WERI-Rb-1 (cell line): ENCODE measurements at regions not wholly inside any gene's neighbourhood (a gene's known extent, or its start where the extent isn't known, plus 50 kb on each side); places are given as distances from the start of the nearest gene placed in this dataset.

Experiments used
- DNase-seq: peaks from one replicate; pipeline ENCODE4 v3.0.0-alpha.2; 2020
- H3K27ac ChIP-seq: fragments of 250-450 bp; sonication (Bioruptor Pico); 2 replicates; pipeline ENCODE4 v1.5.1; 2020; ENCODE audit warnings: mild to moderate bottlenecking, moderate library complexity
- H3K27me3 ChIP-seq: fragments of 250-450 bp; sonication (Bioruptor Pico); 2 replicates; pipeline ENCODE4 v1.5.1; 2021; ENCODE audit warnings: mild to moderate bottlenecking, low read depth, moderate library complexity; ENCODE audit not compliant: insufficient read depth, severe bottlenecking
- H3K36me3 ChIP-seq: fragments of 250-450 bp; sonication (Bioruptor Pico); 2 replicates; pipeline ENCODE4 v1.5.1; 2020; ENCODE audit warnings: mild to moderate bottlenecking, moderate library complexity
- H3K4me3 ChIP-seq: 2 replicates; pipeline ENCODE4 v1.5.1; 2011; ENCODE audit warnings: low read depth, mild to moderate bottlenecking, control low read depth, low read length
- H3K9me3 ChIP-seq: fragments of 250-450 bp; sonication (Bioruptor Pico); 2 replicates; pipeline ENCODE4 v1.5.1; 2021; ENCODE audit warnings: mild to moderate bottlenecking, moderate library complexity; ENCODE audit not compliant: severe bottlenecking
- CTCF ChIP-seq: IDR thresholded peaks from 2 replicates; pipeline ENCODE4 v1.5.1; 2011; ENCODE audit warnings: low read depth, mild to moderate bottlenecking, control low read depth, inconsistent platforms, low read length

- no peak for TF ChIP-seq CTCF
- Histone ChIP-seq H3K36me3 (no peaks in the 10 kb centered on the region), H3K4me3 (no peak overlapping the region), H3K27ac (no peak overlapping the region), H3K27me3 (peaks cover 52% of the 10 kb centered on the region), H3K9me3 (no peaks in the 10 kb centered on the region)
- DNase-seq: no peak
Measured at GRCh38 chrX:809081-809480, 178.5 kb downstream of the SHOX start.

GRCh38 chrX:806586-806985 lies 176.0 kb downstream of the SHOX start:
- H3K27me3 ChIP-seq: peaks cover 64% of the 10 kb centered on the region
- no peak overlapping the region for H3K27ac ChIP-seq
- H3K9me3 ChIP-seq: no peaks in the 10 kb centered on the region
- TF ChIP-seq CTCF: no peak
- H3K4me3 ChIP-seq: no peak overlapping the region
- H3K36me3 ChIP-seq: no peaks in the 10 kb centered on the region
- no peak for DNase-seq

GRCh38 chrX:805988-806387 lies 175.4 kb downstream of the SHOX start:
- Histone ChIP-seq H3K27ac (no peak overlapping the region), H3K36me3 (no peaks in the 10 kb centered on the region), H3K27me3 (peaks cover 66% of the 10 kb centered on the region), H3K4me3 (no peak overlapping the region), H3K9me3 (no peaks in the 10 kb centered on the region)
- TF ChIP-seq CTCF: no peak
- no peak for DNase-seq

- DNase-seq: no peak
- TF ChIP-seq CTCF: no peak
- H3K27me3 ChIP-seq: peaks cover 70% of the 10 kb centered on the region
- H3K9me3 ChIP-seq: no peaks in the 10 kb centered on the region
- no peak overlapping the region for H3K27ac ChIP-seq
- no peaks in the 10 kb centered on the region for H3K36me3 ChIP-seq
- no peak overlapping the region for H3K4me3 ChIP-seq
Measured at GRCh38 chrX:805103-805670, 174.6 kb downstream of the SHOX start.

- H3K27ac ChIP-seq: no peak overlapping the region
- no peak for DNase-seq
- H3K4me3 ChIP-seq: no peak overlapping the region
- H3K9me3 ChIP-seq: peaks cover 5% of the 10 kb centered on the region
- no peak for TF ChIP-seq CTCF
- peaks cover 74% of the 10 kb centered on the region for H3K27me3 ChIP-seq
- no peaks in the 10 kb centered on the region for H3K36me3 ChIP-seq
Measured at GRCh38 chrX:802846-803245, 172.3 kb downstream of the SHOX start.

- no peak for TF ChIP-seq CTCF
- no peak overlapping the region for H3K27ac ChIP-seq
- H3K9me3 ChIP-seq: peaks cover 5% of the 10 kb centered on the region
- H3K4me3 ChIP-seq: no peak overlapping the region
- DNase-seq: no peak
- no peaks in the 10 kb centered on the region for H3K36me3 ChIP-seq
- peaks cover 67% of the 10 kb centered on the region for H3K27me3 ChIP-seq
Measured at GRCh38 chrX:799808-800207, 169.2 kb downstream of the SHOX start.
